Endometrial microvascular endothelial cells (primary cell): ENCODE measurements at regions not wholly inside any gene's neighbourhood (a gene's known extent, or its start where the extent isn't known, plus 50 kb on each side); places are given as distances from the start of the nearest gene placed in this dataset.
"Not testable (repeated sequence)": the region's sequence is repeated elsewhere in the genome, so short reads cannot be mapped to it uniquely, and the experiment has no call there.

Experiments
- in situ Hi-C: cut with HindIII; loops from 2 replicates; pipeline ENCODE4 v1.10.0; 2017; ENCODE audit warnings: low sequenced_read_pairs, low pct_unique_long_range_greater_than_20kb; ENCODE audit errors: inconsistent ontology term

- in situ Hi-C loops, result no loop called here
Measured at GRCh38 chr1:185530215-185530614, 204.0 kb upstream of the HMCN1 start.

- in situ Hi-C loops, result no loop called here
Measured at GRCh38 chr1:185529673-185530072, 204.5 kb upstream of the HMCN1 start.

GRCh38 chr1:185528084-185528676 is 206.0 kb upstream of the HMCN1 start:
- in situ Hi-C loops, result no loop called here

GRCh38 chr1:185526344-185527307 is 207.6 kb upstream of the HMCN1 start:
- in situ Hi-C loops, result no loop called here

- in situ Hi-C loops, result no loop called here
Measured at GRCh38 chr1:185520188-185520920, 203.3 kb upstream of the IVNS1ABP start.

GRCh38 chr1:185517808-185518419 is 200.9 kb upstream of the IVNS1ABP start:
- in situ Hi-C loops, result no loop called here

- in situ Hi-C loops, result not testable (repeated sequence)
Measured at GRCh38 chr1:185517301-185517700, 200.3 kb upstream of the IVNS1ABP start.

- in situ Hi-C loops, result no loop called here
Measured at GRCh38 chr1:185515696-185516095, 198.7 kb upstream of the IVNS1ABP start.

GRCh38 chr1:185514311-185514710 is 197.3 kb upstream of the IVNS1ABP start:
- in situ Hi-C loops, result no loop called here

GRCh38 chr1:185512442-185512841 is 195.4 kb upstream of the IVNS1ABP start:
- in situ Hi-C loops, result no loop called here

GRCh38 chr1:185501099-185501498 is 184.1 kb upstream of the IVNS1ABP start:
- in situ Hi-C loops, result no loop called here

GRCh38 chr1:185500001-185500626 is 183.1 kb upstream of the IVNS1ABP start:
- in situ Hi-C loops, result no loop called here

- in situ Hi-C loops, result no loop called here
Measured at GRCh38 chr1:185498207-185498606, 181.2 kb upstream of the IVNS1ABP start.

GRCh38 chr1:185497177-185497576 is 180.1 kb upstream of the IVNS1ABP start:
- in situ Hi-C loops, result no loop called here

- in situ Hi-C loops, result no loop called here
Measured at GRCh38 chr1:185495898-185496297, 178.9 kb upstream of the IVNS1ABP start.

- in situ Hi-C loops, result no loop called here
Measured at GRCh38 chr1:185495007-185495406, 178.0 kb upstream of the IVNS1ABP start.

- in situ Hi-C loops, result no loop called here
Measured at GRCh38 chr1:185492089-185492825, 175.2 kb upstream of the IVNS1ABP start.

GRCh38 chr1:185491604-185492003 is 174.6 kb upstream of the IVNS1ABP start:
- in situ Hi-C loops, result no loop called here
